B cell (primary cell): ENCODE measurements at regions not wholly inside any gene's neighbourhood (a gene's known extent, or its start where the extent isn't known, plus 50 kb on each side); places are given as distances from the start of the nearest gene placed in this dataset.

ENCODE experiments used
- ATAC-seq: fragments of 200-7000 bp; cut with Tn5 transposase; one replicate; pipeline ENCODE4 v1.10.0; 2021; ENCODE audit warnings: low read depth, mild to moderate bottlenecking, moderate number of reproducible peaks, moderate library complexity
- CTCF ChIA-PET: fragments of 350-600 bp; sonication (Branson Sonifier 250); formaldehyde crosslinking; loops from one replicate; lab custom pipeline; 2021; ENCODE audit warnings: antibody characterized with exemption, inconsistent platforms; lab: Charles Lee
- POLR2A ChIA-PET: fragments of 350-600 bp; sonication (Branson Sonifier 250); formaldehyde crosslinking; loops from one replicate; lab custom pipeline; 2021; ENCODE audit warnings: antibody characterized with exemption; lab: Charles Lee
- DNase-seq: peaks from one replicate; pipeline ENCODE4 v3.0.0; 2013
- H2AFZ ChIP-seq: 2 replicates; pipeline ENCODE4 v1.6.1; 2012; ENCODE audit warnings: mild to moderate bottlenecking, low read depth, low read length; ENCODE audit not compliant: insufficient read depth, poor library complexity, severe bottlenecking
- H3K27ac ChIP-seq, 2 donors: 1 replicate in 1 of 2; 2 replicates in 1 of 2; pipeline ENCODE4 v1.5.1; 2012 to 2013; ENCODE audit warnings: low read length in 2 of 2, mild to moderate bottlenecking in 2 of 2, moderate library complexity in 1 of 2
- H3K27me3 ChIP-seq, 4 experiments: fragments of 200-600 bp in 1 of 4; sonication (generic) in 1 of 4; replicated peaks in 1 of 4; 1 replicate in 2 of 4; 2 replicates in 2 of 4; pipeline versions ENCODE4 v1.6.1 to v1.7.0; 2013 to 2016; ENCODE audit warnings: low read length in 3 of 4, mild to moderate bottlenecking in 2 of 4, mixed read lengths in 1 of 4, moderate library complexity in 1 of 4; ENCODE audit not compliant: insufficient read depth in 4 of 4, control insufficient read depth in 3 of 4; ENCODE audit errors: control extremely low read depth in 1 of 4
- H3K36me3 ChIP-seq, 2 experiments: replicated peaks in 1 of 2; 1 replicate in 1 of 2; 2 replicates in 1 of 2; pipeline versions ENCODE4 v1.6.1 to v1.7.1; 2013; ENCODE audit warnings: low read length in 1 of 2; ENCODE audit not compliant: insufficient read depth in 2 of 2, control insufficient read depth in 1 of 2; ENCODE audit errors: control extremely low read depth in 1 of 2, extremely low read depth in 1 of 2
- H3K4me1 ChIP-seq, 2 donors: fragments of 200-600 bp in 1 of 2; sonication (generic) in 1 of 2; 1 replicate in 1 of 2; 2 replicates in 1 of 2; pipeline versions ENCODE4 v1.5.1 to v1.6.1; 2013 to 2017; ENCODE audit warnings: low read length in 2 of 2; ENCODE audit not compliant: control insufficient read depth in 2 of 2, insufficient read depth in 2 of 2
- H3K4me2 ChIP-seq: replicated peaks from 2 replicates; pipeline ENCODE3; 2012; ENCODE audit warnings: mild to moderate bottlenecking, low read depth, low read length; ENCODE audit not compliant: poor library complexity, severe bottlenecking
- H3K4me3 ChIP-seq, 5 experiments: fragments of 200-600 bp in 1 of 5; sonication (generic) in 1 of 5; 1 replicate in 3 of 5; 2 replicates in 2 of 5; pipeline versions ENCODE4 v1.5.1 to v1.7.0; 2011 to 2016; ENCODE audit warnings: low read length in 4 of 5, mild to moderate bottlenecking in 4 of 5, low read depth in 2 of 5, control low read depth in 1 of 5, moderate library complexity in 1 of 5; ENCODE audit not compliant: insufficient read depth in 1 of 5; ENCODE audit errors: control extremely low read depth in 1 of 5, extremely low read depth in 1 of 5
- H3K79me2 ChIP-seq: fragments of 200-600 bp; sonication (generic); one replicate; pipeline ENCODE4 v1.6.0; 2016; ENCODE audit warnings: low read length; ENCODE audit not compliant: control insufficient read depth, insufficient read depth
- H3K9ac ChIP-seq: fragments of 200-600 bp; sonication (generic); 2 replicates; pipeline ENCODE4 v1.6.1; 2017; ENCODE audit warnings: mild to moderate bottlenecking, low read length, moderate library complexity
- H3K9me3 ChIP-seq, 3 donors: one replicate each; pipeline versions ENCODE4 v1.6.1 to v1.7.1; 2013; ENCODE audit warnings: low read length in 2 of 3; ENCODE audit not compliant: control insufficient read depth in 2 of 3, insufficient read depth in 1 of 3; ENCODE audit errors: control extremely low read depth in 1 of 3
- H4K20me1 ChIP-seq: 2 replicates; pipeline ENCODE4 v1.6.0; 2012; ENCODE audit warnings: mild to moderate bottlenecking, low read length; ENCODE audit not compliant: insufficient read depth, control insufficient read depth, poor library complexity, severe bottlenecking
- H3K27ac Mint-ChIP-seq: one replicate; pipeline ENCODE4 v1.8.0; 2021; ENCODE audit warnings: mixed read lengths
- H3K27me3 Mint-ChIP-seq: one replicate; pipeline ENCODE4 v1.8.0; 2021; ENCODE audit warnings: mixed read lengths
- H3K4me1 Mint-ChIP-seq: one replicate; pipeline ENCODE4 v1.8.0; 2021; ENCODE audit warnings: mixed read lengths
- H3K4me3 Mint-ChIP-seq: one replicate; pipeline ENCODE4 v1.8.0; 2021; ENCODE audit warnings: mixed read lengths
- H3K9me3 Mint-ChIP-seq: one replicate; pipeline ENCODE4 v1.8.0; 2022; ENCODE audit warnings: mixed read lengths; ENCODE audit not compliant: insufficient read depth
- EZH2 ChIP-seq: IDR thresholded peaks from 2 replicates; pipeline ENCODE4 v1.6.1; 2012; ENCODE audit warnings: borderline replicate concordance, low read depth, mild to moderate bottlenecking, moderate library complexity, low read length; ENCODE audit not compliant: insufficient read depth, poor library complexity, severe bottlenecking
- WGBS: methylation state at CpG from one replicate; pipeline ENCODE4 v1.1.5; 2013; ENCODE audit warnings: missing lambda C conversion rate; ENCODE audit not compliant: insufficient coverage; 5-methylcytosine and 5-hydroxymethylcytosine counted together
- intact Hi-C: fragments of 100-400 bp; cut with micrococcal nuclease; formaldehyde crosslinking; loops from one replicate; pipeline ENCODE4 v1.10.0; 2022
- TF ChIP-seq, protein P1 (sequence below): fragments of 200-600 bp; IDR thresholded peaks from one replicate; pipeline ENCODE4 v1.8.0; 2022; ENCODE audit warnings: antibody characterized with exemption, mild to moderate bottlenecking

DNA sequence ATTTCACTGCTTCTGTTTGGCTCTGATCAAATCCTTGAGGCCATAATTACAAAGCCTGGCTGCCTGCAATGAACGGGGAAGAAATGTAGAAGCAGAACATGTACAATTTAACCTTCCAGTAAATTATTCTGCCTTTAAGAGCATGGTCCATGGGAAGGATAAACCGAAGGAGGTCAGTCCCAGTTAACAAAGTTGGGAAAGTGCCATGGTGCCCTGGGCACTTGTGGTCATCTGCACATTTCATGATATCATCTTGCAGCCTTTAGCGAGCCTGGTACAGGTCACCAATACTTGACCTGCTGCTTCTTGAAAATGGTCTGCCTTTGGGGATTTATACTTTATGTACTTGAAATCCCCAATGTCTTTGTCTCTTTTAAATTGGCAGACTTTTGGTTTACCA, 175.9 kb upstream of the KITLG start:
- Histone ChIP-seq H3K79me2 (no peaks in the 10 kb centered on the region), H3K27ac (no peak overlapping the region), H3K4me3 (no peak overlapping the region), H3K36me3 (no peaks in the 10 kb centered on the region), H3K9ac (no peak overlapping the region), H4K20me1 (no peaks in the 10 kb centered on the region), H3K4me1 (no peaks in the 10 kb centered on the region), H3K27me3 (no peaks in the 10 kb centered on the region), H3K4me2 (no peak overlapping the region), H3K9me3 (peaks cover 0 to 2% (median 0%) of the 10 kb centered on the region in 3 donors), H2AFZ (no peak overlapping the region)
- no peak overlapping the region for H3K27ac Mint-ChIP-seq
- H3K27me3 Mint-ChIP-seq: no peaks in the 10 kb centered on the region
- 97% methylated on average over 3 of the region's 3 CpGs for WGBS
- no peak for ATAC-seq
- no peak for DNase-seq
- no peaks in the 10 kb centered on the region for H3K9me3 Mint-ChIP-seq
- intact Hi-C loops: no loop called here
- ChIA-PET CTCF (no interaction called here), POLR2A (no interaction called here)
- no peak overlapping the region for H3K4me3 Mint-ChIP-seq
- TF ChIP-seq, protein P1, sequence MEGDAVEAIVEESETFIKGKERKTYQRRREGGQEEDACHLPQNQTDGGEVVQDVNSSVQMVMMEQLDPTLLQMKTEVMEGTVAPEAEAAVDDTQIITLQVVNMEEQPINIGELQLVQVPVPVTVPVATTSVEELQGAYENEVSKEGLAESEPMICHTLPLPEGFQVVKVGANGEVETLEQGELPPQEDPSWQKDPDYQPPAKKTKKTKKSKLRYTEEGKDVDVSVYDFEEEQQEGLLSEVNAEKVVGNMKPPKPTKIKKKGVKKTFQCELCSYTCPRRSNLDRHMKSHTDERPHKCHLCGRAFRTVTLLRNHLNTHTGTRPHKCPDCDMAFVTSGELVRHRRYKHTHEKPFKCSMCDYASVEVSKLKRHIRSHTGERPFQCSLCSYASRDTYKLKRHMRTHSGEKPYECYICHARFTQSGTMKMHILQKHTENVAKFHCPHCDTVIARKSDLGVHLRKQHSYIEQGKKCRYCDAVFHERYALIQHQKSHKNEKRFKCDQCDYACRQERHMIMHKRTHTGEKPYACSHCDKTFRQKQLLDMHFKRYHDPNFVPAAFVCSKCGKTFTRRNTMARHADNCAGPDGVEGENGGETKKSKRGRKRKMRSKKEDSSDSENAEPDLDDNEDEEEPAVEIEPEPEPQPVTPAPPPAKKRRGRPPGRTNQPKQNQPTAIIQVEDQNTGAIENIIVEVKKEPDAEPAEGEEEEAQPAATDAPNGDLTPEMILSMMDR: no peak
- TF ChIP-seq EZH2: no peak
- no peaks in the 10 kb centered on the region for H3K4me1 Mint-ChIP-seq

DNA sequence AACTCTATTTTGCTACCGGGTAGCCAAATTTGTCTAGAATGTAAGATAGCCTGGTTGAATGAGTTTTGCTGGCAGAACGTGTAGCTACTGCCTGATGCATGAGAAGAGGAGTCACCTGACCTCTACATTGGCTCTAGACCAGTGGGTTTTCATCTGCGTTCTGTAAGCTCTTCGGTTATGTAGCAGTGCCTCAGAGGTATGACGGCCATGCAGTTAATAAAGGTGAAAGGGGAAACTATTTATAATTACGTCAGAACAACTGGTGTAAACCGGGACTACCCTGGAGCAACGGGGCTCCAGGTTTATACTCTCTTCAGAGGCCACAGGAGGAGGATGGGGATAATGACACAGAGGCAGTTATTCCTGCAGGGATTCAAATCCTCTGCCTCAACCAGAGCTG, 173.4 kb upstream of the KITLG start:
- H3K27ac ChIP-seq: no peak overlapping the region
- DNase-seq: no peak
- H3K4me2 ChIP-seq: no peak overlapping the region
- Mint-ChIP-seq H3K27ac (no peak overlapping the region), H3K9me3 (no peaks in the 10 kb centered on the region), H3K27me3 (no peaks in the 10 kb centered on the region), H3K4me3 (no peak overlapping the region), H3K4me1 (no peaks in the 10 kb centered on the region)
- H3K4me1 ChIP-seq: no peaks in the 10 kb centered on the region
- no peaks in the 10 kb centered on the region for H3K27me3 ChIP-seq
- H3K9ac ChIP-seq: no peak overlapping the region
- ATAC-seq: no peak
- POLR2A ChIA-PET: no interaction called here
- H3K4me3 ChIP-seq: no peak overlapping the region
- WGBS: 89% methylated on average over 6 of the region's 8 CpGs
- no peak for TF ChIP-seq EZH2
- TF ChIP-seq, protein P1: no peak
- intact Hi-C loops: no loop called here
- H3K9me3 ChIP-seq: peaks cover 0 to 2% (median 0%) of the 10 kb centered on the region in 3 donors
- H3K79me2 ChIP-seq: no peaks in the 10 kb centered on the region
- H2AFZ ChIP-seq: no peak overlapping the region
- H3K36me3 ChIP-seq: no peaks in the 10 kb centered on the region
- CTCF ChIA-PET: no interaction called here
- H4K20me1 ChIP-seq: no peaks in the 10 kb centered on the region
